ENCODE measurements at regions not wholly inside any gene's neighbourhood (a gene's known extent, or its start where the extent isn't known, plus 50 kb on each side); places are given as distances from the start of the nearest gene placed in this dataset.

GRCh38 chr2:352696-353095 lies 64.8 kb upstream of the ALKAL2 start:
- no peaks in the 10 kb centered on the region; the same call in none of the 2 replicates for H3K27me3 Mint-ChIP-seq (ENCODE audit: insufficient read depth)
- H3K4me3 Mint-ChIP-seq, result no peak overlapping the region
- peaks cover 45% of the 10 kb centered on the region for H3K9me3 Mint-ChIP-seq
- 0 out of 2 replicates have a peak, but pooled peaks cover 3% of the 10 kb centered on the region for H3K36me3 Mint-ChIP-seq (ENCODE audit: low read depth)
- H3K27ac Mint-ChIP-seq, result no peak overlapping the region
- no peak for TF ChIP-seq CTCF (IDR thresholded peaks at IDR 0.05)
- no peak for DNase-seq
- no peaks in the 10 kb centered on the region for H3K4me1 Mint-ChIP-seq (ENCODE audit: low read depth)

- H3K4me3 Mint-ChIP-seq, result no peak overlapping the region
- H3K4me1 Mint-ChIP-seq (ENCODE audit: low read depth), result no peaks in the 10 kb centered on the region
- no peak overlapping the region for H3K27ac Mint-ChIP-seq
- peaks cover 35% of the 10 kb centered on the region for H3K9me3 Mint-ChIP-seq
- H3K27me3 Mint-ChIP-seq (ENCODE audit: insufficient read depth), result no peaks in the 10 kb centered on the region; the same call in 1 of the 2 replicates
- DNase-seq, result no peak
- no peak for TF ChIP-seq CTCF (IDR thresholded peaks at IDR 0.05)
- H3K36me3 Mint-ChIP-seq (ENCODE audit: low read depth), result no peaks in the 10 kb centered on the region
Observed at GRCh38 chr2:349390-349789, 61.5 kb upstream of the ALKAL2 start.

- H3K4me3 Mint-ChIP-seq, result no peak overlapping the region
- peaks cover 28% of the 10 kb centered on the region for H3K9me3 Mint-ChIP-seq
- TF ChIP-seq CTCF (IDR thresholded peaks at IDR 0.05), result no peak
- H3K27ac Mint-ChIP-seq, result no peak overlapping the region
- DNase-seq, result no peak
- no peaks in the 10 kb centered on the region for H3K4me1 Mint-ChIP-seq (ENCODE audit: low read depth)
- H3K27me3 Mint-ChIP-seq (ENCODE audit: insufficient read depth), result no peaks in the 10 kb centered on the region
- no peaks in the 10 kb centered on the region for H3K36me3 Mint-ChIP-seq (ENCODE audit: low read depth)
Observed at GRCh38 chr2:348361-348916, 60.5 kb upstream of the ALKAL2 start.

- Mint-ChIP-seq H3K4me1 (ENCODE audit: low read depth) (no peaks in the 10 kb centered on the region), H3K36me3 (ENCODE audit: low read depth) (no peaks in the 10 kb centered on the region; the same call in 1 of the 2 replicates), H3K27ac (no peak overlapping the region), H3K27me3 (ENCODE audit: insufficient read depth) (no peaks in the 10 kb centered on the region), H3K4me3 (no peak overlapping the region), H3K9me3 (peaks cover 41% of the 10 kb centered on the region)
- DNase-seq, result no peak
- TF ChIP-seq CTCF (IDR thresholded peaks at IDR 0.05), result no peak
Observed at GRCh38 chr2:344811-345210, 56.9 kb upstream of the ALKAL2 start.

DNA sequence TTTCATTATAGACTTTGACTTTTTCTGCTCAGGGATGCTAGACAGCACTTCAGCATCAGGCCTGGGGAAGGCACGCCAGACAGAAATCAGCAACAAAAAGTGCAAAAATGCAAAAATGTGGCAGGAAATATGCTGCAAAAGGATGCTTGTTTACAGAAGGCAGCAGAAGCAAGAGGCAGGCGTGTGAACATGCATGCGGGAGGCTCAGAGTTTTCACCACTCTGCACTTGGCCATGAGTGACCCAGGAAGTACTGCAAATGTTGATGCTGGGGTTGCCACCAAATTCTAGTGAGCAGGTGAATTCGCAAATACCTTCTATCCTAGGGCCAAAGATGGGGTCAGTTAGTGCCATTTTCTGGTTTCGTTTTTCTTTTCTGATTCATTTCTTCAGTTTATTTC lies 55.5 kb upstream of the ALKAL2 start:
- Mint-ChIP-seq H3K4me1 (ENCODE audit: low read depth) (no peaks in the 10 kb centered on the region), H3K9me3 (peaks cover 39% of the 10 kb centered on the region), H3K4me3 (no peak overlapping the region), H3K36me3 (ENCODE audit: low read depth) (no peaks in the 10 kb centered on the region; the same call in 1 of the 2 replicates), H3K27me3 (ENCODE audit: insufficient read depth) (no peaks in the 10 kb centered on the region), H3K27ac (no peak overlapping the region)
- no peak for TF ChIP-seq CTCF (IDR thresholded peaks at IDR 0.05)
- no peak for DNase-seq

DNA sequence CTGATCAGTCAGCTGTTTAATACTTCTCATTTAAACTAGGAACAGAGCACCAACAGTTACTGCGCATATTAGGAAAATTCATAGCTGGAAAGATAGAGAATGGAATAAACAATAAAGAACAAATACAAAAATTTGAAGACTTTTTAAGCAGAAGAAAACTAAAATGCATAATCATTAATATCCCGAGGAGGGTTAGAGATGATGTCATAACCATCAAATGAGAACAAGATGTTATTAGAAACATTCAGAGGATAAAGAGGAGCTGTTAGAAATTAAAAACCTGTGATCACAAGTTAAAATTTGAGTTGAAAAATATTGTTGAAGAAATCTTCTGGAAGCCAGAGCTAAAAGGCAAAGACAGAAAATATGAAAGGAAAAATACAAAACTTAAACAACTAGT lies 54.0 kb upstream of the ALKAL2 start:
- DNase-seq, result no peak
- Mint-ChIP-seq H3K27me3 (ENCODE audit: insufficient read depth) (no peaks in the 10 kb centered on the region), H3K9me3 (peaks cover 45% of the 10 kb centered on the region), H3K27ac (no peak overlapping the region), H3K4me3 (no peak overlapping the region), H3K36me3 (ENCODE audit: low read depth) (no peaks in the 10 kb centered on the region; the same call in 1 of the 2 replicates), H3K4me1 (ENCODE audit: low read depth) (no peaks in the 10 kb centered on the region)
- TF ChIP-seq CTCF (IDR thresholded peaks at IDR 0.05), result no peak

Measured in HFFc6 (cell line).